Esophagus mucosa (tissue), 1 donor: ENCODE measurements at regions not wholly inside any gene's neighbourhood (a gene's known extent, or its start where the extent isn't known, plus 50 kb on each side); places are given as distances from the start of the nearest gene placed in this dataset.
"Not testable (repeated sequence)": the region's sequence is repeated elsewhere in the genome, so short reads cannot be mapped to it uniquely, and the experiment has no call there.

Source experiments
- ATAC-seq: fragments of 200-7000 bp; cut with Tn5 transposase; one replicate; pipeline ENCODE4 v1.9.1; 2020
- donor health status: DM: yes; HTN: yes; CAD: no.

- ATAC-seq: no peak
These were observed 180.7 kb upstream of the SMAD3 start for GRCh38 chr15:66884661-66885237.

- ATAC-seq: no peak
These were observed 180.0 kb upstream of the SMAD3 start for GRCh38 chr15:66885281-66885915.

GRCh38 chr15:66886241-66886675 is 179.1 kb upstream of the SMAD3 start:
- no peak for ATAC-seq

- ATAC-seq: no peak
These were observed 178.6 kb upstream of the SMAD3 start for GRCh38 chr15:66886686-66887273.

- ATAC-seq: not testable (repeated sequence)
These were observed 176.1 kb upstream of the SMAD3 start for GRCh38 chr15:66889298-66889697.

GRCh38 chr15:66891776-66892175 is 173.6 kb upstream of the SMAD3 start:
- ATAC-seq: no peak

- no peak for ATAC-seq
These were observed 172.1 kb upstream of the SMAD3 start for GRCh38 chr15:66893294-66893693.

GRCh38 chr15:66894363-66894762 is 171.0 kb upstream of the SMAD3 start:
- ATAC-seq: no peak

GRCh38 chr15:66894986-66895780 is 170.2 kb upstream of the SMAD3 start:
- no peak for ATAC-seq

GRCh38 chr15:66895794-66896453 is 169.5 kb upstream of the SMAD3 start:
- ATAC-seq: no peak

GRCh38 chr15:66896611-66897010 is 168.8 kb upstream of the SMAD3 start:
- ATAC-seq: no peak

- ATAC-seq: no peak
These were observed 168.0 kb upstream of the SMAD3 start for GRCh38 chr15:66897416-66897815.

- no peak for ATAC-seq
These were observed 167.4 kb upstream of the SMAD3 start for GRCh38 chr15:66897971-66898370.

- ATAC-seq: no peak
These were observed 166.6 kb upstream of the SMAD3 start for GRCh38 chr15:66898656-66899386.

GRCh38 chr15:66899555-66900350 is 165.6 kb upstream of the SMAD3 start:
- no peak for ATAC-seq

GRCh38 chr15:66900586-66901310 is 164.7 kb upstream of the SMAD3 start:
- no peak for ATAC-seq

- ATAC-seq: no peak
These were observed 163.9 kb upstream of the SMAD3 start for GRCh38 chr15:66901336-66902100.

GRCh38 chr15:66905185-66905584 is 160.2 kb upstream of the SMAD3 start:
- no peak for ATAC-seq

- no peak for ATAC-seq
These were observed 159.4 kb upstream of the SMAD3 start for GRCh38 chr15:66905954-66906353.
